ENCODE measurements at regions not wholly inside any gene's neighbourhood (a gene's known extent, or its start where the extent isn't known, plus 50 kb on each side); places are given as distances from the start of the nearest gene placed in this dataset.

- Histone ChIP-seq H3K9me3 (ENCODE audit: control insufficient read depth in 4 of 4, low read length in 3 of 4) (no peaks in the 10 kb centered on the region), H3K9ac (ENCODE audit: low read depth in 1 of 2, low read length in 2 of 2) (no peak overlapping the region), H3K27me3 (ENCODE audit: control insufficient read depth in 4 of 4, insufficient read depth in 4 of 4, low read length in 3 of 4) (no peaks in the 10 kb centered on the region), H3K4me1 (ENCODE audit: control insufficient read depth in 4 of 4, insufficient read depth in 4 of 4, low read length in 3 of 4) (peaks cover 0 to 6% (median 2%) of the 10 kb centered on the region in 4 donors), H3K27ac (ENCODE audit: low read depth in 1 of 2, low read length in 2 of 2) (no peak overlapping the region), H3K4me3 (ENCODE audit: low read depth in 1 of 3, low read length in 3 of 3) (no peak overlapping the region), H3K36me3 (ENCODE audit: control insufficient read depth in 4 of 4, insufficient read depth in 3 of 4, low read depth in 1 of 4, low read length in 3 of 4) (no peaks in the 10 kb centered on the region)
- no peak for DNase-seq (ENCODE audit: low spot score)
- WGBS = 67% methylated on average over 1 of the region's 1 CpG
- TF ChIP-seq HNF4A (conservative IDR thresholded peaks at IDR 0.05) = no peak
- no peak for TF ChIP-seq GABPA (IDR thresholded peaks at IDR 0.05 in 1 of 2, conservative IDR thresholded peaks at IDR 0.05 in 1 of 2)
- no peak for TF ChIP-seq EGR1 (IDR thresholded peaks at IDR 0.05; ENCODE audit: low read depth in 2 of 2)
- no peak for TF ChIP-seq NR2F2 (IDR thresholded peaks at IDR 0.05)
- TF ChIP-seq ATF3 (IDR thresholded peaks at IDR 0.05) = no peak
- TF ChIP-seq RXRA (IDR thresholded peaks at IDR 0.05) = no peak
- no peak for TF ChIP-seq ZBTB33 (IDR thresholded peaks at IDR 0.05)
- no peak for TF ChIP-seq CTCF (IDR thresholded peaks at IDR 0.05; ENCODE audit: low read depth, low read length, missing input control)
- no peak for TF ChIP-seq RAD21 (IDR thresholded peaks at IDR 0.05)
Measured at GRCh38 chr16:9345880-9346279, 254.4 kb downstream of the HAPSTR1 start.

GRCh38 chr16:9348912-9349311 lies 257.5 kb downstream of the HAPSTR1 start:
- DNase-seq (ENCODE audit: low spot score) = no peak

More at GRCh38 chr16:9348912-9349311, 257.5 kb downstream of the HAPSTR1 start:
- no peaks in the 10 kb centered on the region for H3K27me3 ChIP-seq (ENCODE audit: control insufficient read depth in 4 of 4, insufficient read depth in 4 of 4, low read length in 3 of 4)
- no peak for TF ChIP-seq TAF1 (conservative IDR thresholded peaks at IDR 0.05)
- no peak for TF ChIP-seq MAX (IDR thresholded peaks at IDR 0.05)
- TF ChIP-seq ZBTB33 (IDR thresholded peaks at IDR 0.05) = no peak
- no peak for TF ChIP-seq YY1 (IDR thresholded peaks at IDR 0.05)
- no peak for TF ChIP-seq REST (IDR thresholded peaks at IDR 0.05)
- no peak for TF ChIP-seq JUND (IDR thresholded peaks at IDR 0.05)
- TF ChIP-seq RAD21 (IDR thresholded peaks at IDR 0.05) = no peak
- no peak for TF ChIP-seq CTCF (IDR thresholded peaks at IDR 0.05; ENCODE audit: low read depth, low read length, missing input control)
- TF ChIP-seq NR2F2 (IDR thresholded peaks at IDR 0.05) = no peak
- no peak for TF ChIP-seq ATF3 (IDR thresholded peaks at IDR 0.05)
- TF ChIP-seq SP1 (IDR thresholded peaks at IDR 0.05) = no peak
- no peak for TF ChIP-seq GABPA (IDR thresholded peaks at IDR 0.05 in 1 of 2, conservative IDR thresholded peaks at IDR 0.05 in 1 of 2)
- no peak for TF ChIP-seq RXRA (IDR thresholded peaks at IDR 0.05)
- TF ChIP-seq HNF4G (IDR thresholded peaks at IDR 0.05) = no peak
- TF ChIP-seq FOXA1 (IDR thresholded peaks at IDR 0.05) = no peak
- no peak for TF ChIP-seq EGR1 (IDR thresholded peaks at IDR 0.05; ENCODE audit: low read depth in 2 of 2)
- no peak for TF ChIP-seq HNF4A (conservative IDR thresholded peaks at IDR 0.05)
- TF ChIP-seq FOXA2 (IDR thresholded peaks at IDR 0.05) = no peak
- peaks cover 0 to 6% (median 2%) of the 10 kb centered on the region in 4 donors for H3K4me1 ChIP-seq (ENCODE audit: control insufficient read depth in 4 of 4, insufficient read depth in 4 of 4, low read length in 3 of 4)
- H3K9me3 ChIP-seq (ENCODE audit: control insufficient read depth in 4 of 4, low read length in 3 of 4) = no peaks in the 10 kb centered on the region
- no peaks in the 10 kb centered on the region for H3K36me3 ChIP-seq (ENCODE audit: control insufficient read depth in 4 of 4, insufficient read depth in 3 of 4, low read depth in 1 of 4, low read length in 3 of 4)
- peak overlapping the region in 1 of 2 donors; percentile 46 for H3K27ac ChIP-seq (ENCODE audit: low read depth in 1 of 2, low read length in 2 of 2)
- no peak overlapping the region for H3K4me3 ChIP-seq (ENCODE audit: low read depth in 1 of 3, low read length in 3 of 3)
- H3K9ac ChIP-seq (ENCODE audit: low read depth in 1 of 2, low read length in 2 of 2) = no peak overlapping the region

Measured in liver (tissue), 8 donors.